GM12878 (cell line): ENCODE measurements at regions not wholly inside any gene's neighbourhood (a gene's known extent, or its start where the extent isn't known, plus 50 kb on each side); places are given as distances from the start of the nearest gene placed in this dataset.

ENCODE experiments used
- ATAC-seq: fragments of 200-7000 bp; cut with Tn5 transposase; 3 replicates; pipeline ENCODE4 v1.9.1; 2020; ENCODE audit warnings: mild to moderate bottlenecking, moderate library complexity
- BruUV-seq: library from RNA; stranded (reverse); fragments of 400-500 nt; replicated peaks from 2 replicates; lab custom pipeline; 2021; lab: Mats Ljungman, UMichigan
- CTCF ChIA-PET: fragments of 300-600 bp; sonication (Branson Sonifier 250); formaldehyde crosslinking; extraction: SDS; loops from one replicate; lab custom pipeline; 2021; ENCODE audit warnings: inconsistent platforms; lab: Yijun Ruan, JAX
- POLR2A ChIA-PET: fragments of 350-600 bp; formaldehyde crosslinking; extraction: SDS; loops from one replicate; lab custom pipeline; 2021; ENCODE audit warnings: inconsistent platforms; lab: Charles Lee
- RAD21 ChIA-PET: fragments of 300-600 bp; sonication (Branson Sonifier 250); formaldehyde crosslinking; loops from one replicate; lab custom pipeline; 2023; ENCODE audit warnings: antibody characterized with exemption; ENCODE audit not compliant: unreplicated experiment; lab: Charles Lee
- SMC1A ChIA-PET: fragments of 300-600 bp; sonication (Branson Sonifier 250); formaldehyde crosslinking; loops from one replicate; lab custom pipeline; 2023; ENCODE audit not compliant: unreplicated experiment, uncharacterized antibody; lab: Charles Lee
- DNase-seq: peaks from one replicate; pipeline ENCODE4 v3.0.0-alpha.2; 2011; ENCODE audit warnings: low read depth, low spot score
- FAIRE-seq: peaks from 3 replicates; lab custom pipeline; 2011; peaks lifted over from hg19 to GRCh38; lab: Jason Lieb, UNC
- H2AFZ ChIP-seq: 2 replicates; pipeline ENCODE4 v1.6.0; 2011; ENCODE audit warnings: low read depth, low read length, control low read depth; ENCODE audit not compliant: control insufficient read depth
- H3K27ac ChIP-seq: 2 replicates; pipeline ENCODE4 v1.5.1; 2011; ENCODE audit warnings: control low read depth; ENCODE audit not compliant: control insufficient read depth, insufficient read depth
- H3K27me3 ChIP-seq, 2 experiments: replicated peaks in 1 of 2; 2 replicates each; pipeline versions ENCODE4 v1.6.0 to v1.6.1; 2011; ENCODE audit warnings: low read length in 1 of 2; ENCODE audit not compliant: control insufficient read depth in 2 of 2, insufficient read depth in 2 of 2
- H3K36me3 ChIP-seq, 2 experiments: 2 replicates each; pipeline ENCODE4 v1.5.1; 2011; ENCODE audit warnings: low read length in 1 of 2; ENCODE audit not compliant: control insufficient read depth in 2 of 2, insufficient read depth in 2 of 2
- H3K4me1 ChIP-seq: 2 replicates; pipeline ENCODE4 v1.6.1; 2011; ENCODE audit warnings: mild to moderate bottlenecking, low read length, moderate library complexity, mixed read lengths; ENCODE audit not compliant: control insufficient read depth, insufficient read depth
- H3K4me2 ChIP-seq: 2 replicates; pipeline ENCODE4 v1.6.0; 2011; ENCODE audit warnings: control low read depth; ENCODE audit not compliant: control insufficient read depth, insufficient read depth
- H3K4me3 ChIP-seq: fragments of 200-600 bp; sonication (generic); 2 replicates; pipeline ENCODE4 v1.5.1; 2016
- H3K79me2 ChIP-seq: 2 replicates; pipeline ENCODE4 v1.6.0; 2011; ENCODE audit warnings: low read length; ENCODE audit not compliant: control insufficient read depth, insufficient read depth
- H3K9ac ChIP-seq: 2 replicates; pipeline ENCODE4 v1.8.0; 2011; ENCODE audit warnings: low read length, control low read depth, mixed read lengths; ENCODE audit not compliant: control insufficient read depth, insufficient read depth
- H3K9me3 ChIP-seq: replicated peaks from 3 replicates; pipeline ENCODE4 v1.5.1; 2011; ENCODE audit warnings: mild to moderate bottlenecking, low read length; ENCODE audit not compliant: control insufficient read depth, insufficient read depth
- H4K20me1 ChIP-seq: 2 replicates; pipeline ENCODE4 v1.6.0; 2011; ENCODE audit not compliant: control insufficient read depth, insufficient read depth
- BHLHE40 ChIP-seq, 2 experiments: fragments of 450-650 bp in 1 of 2; IDR thresholded peaks; 2 replicates each; pipeline ENCODE4 v1.6.1; 2011 to 2017; ENCODE audit warnings: low read depth in 2 of 2, borderline replicate concordance in 1 of 2, improper control_type of control experiment in 1 of 2, low read length in 1 of 2, mild to moderate bottlenecking in 1 of 2
- IKZF2 ChIP-seq, 2 experiments: fragments of 450-650 bp; IDR thresholded peaks; 2 replicates each; pipeline ENCODE4 v1.6.1; 2017; ENCODE audit warnings: mild to moderate bottlenecking in 2 of 2, moderate library complexity in 2 of 2
- MEF2B ChIP-seq: fragments of 450-650 bp; IDR thresholded peaks from 2 replicates; pipeline ENCODE4 v1.6.1; 2018; ENCODE audit warnings: mild to moderate bottlenecking, moderate library complexity; ENCODE audit not compliant: partially characterized antibody, poor library complexity, severe bottlenecking
- NBN ChIP-seq: fragments of 450-650 bp; IDR thresholded peaks from 2 replicates; pipeline ENCODE4 v1.6.1; 2016
- NFIC ChIP-seq: IDR thresholded peaks from 2 replicates; pipeline ENCODE4 v1.6.1; 2012; ENCODE audit warnings: low read depth, mild to moderate bottlenecking, inconsistent platforms, low read length, moderate library complexity
- POU2F2 ChIP-seq: IDR thresholded peaks from 3 replicates; pipeline ENCODE4 v1.6.1; 2011; ENCODE audit warnings: low read depth, mild to moderate bottlenecking, low read length, borderline replicate concordance
- RELA ChIP-seq: fragments of 450-650 bp; IDR thresholded peaks from 2 replicates; pipeline ENCODE4 v1.8.0; 2014; ENCODE audit warnings: borderline replicate concordance; ENCODE audit not compliant: partially characterized antibody
- ZNF274 ChIP-seq: IDR thresholded peaks from one replicate; pipeline ENCODE4 v1.8.0; 2011; ENCODE audit not compliant: insufficient read length, insufficient read depth
- WGBS: methylation state at CpG from one replicate; pipeline ENCODE4 v1.1.6; 2016; ENCODE audit warnings: low lambda C conversion rate; ENCODE audit not compliant: insufficient replicate concordance, insufficient coverage; ENCODE audit errors: missing lambda C conversion rate; 5-methylcytosine and 5-hydroxymethylcytosine counted together
- in situ Hi-C: fragments of 300-500 bp; cut with MboI; formaldehyde crosslinking; loops from 9 replicates; pipeline ENCODE4 v1.14.3; 2018; ENCODE audit warnings: mixed read lengths
- intact Hi-C: fragments of 100-400 bp; cut with micrococcal nuclease; formaldehyde crosslinking; loops from one replicate; pipeline ENCODE4 v1.14.2; 2022; ENCODE audit not compliant: unreplicated experiment

DNA sequence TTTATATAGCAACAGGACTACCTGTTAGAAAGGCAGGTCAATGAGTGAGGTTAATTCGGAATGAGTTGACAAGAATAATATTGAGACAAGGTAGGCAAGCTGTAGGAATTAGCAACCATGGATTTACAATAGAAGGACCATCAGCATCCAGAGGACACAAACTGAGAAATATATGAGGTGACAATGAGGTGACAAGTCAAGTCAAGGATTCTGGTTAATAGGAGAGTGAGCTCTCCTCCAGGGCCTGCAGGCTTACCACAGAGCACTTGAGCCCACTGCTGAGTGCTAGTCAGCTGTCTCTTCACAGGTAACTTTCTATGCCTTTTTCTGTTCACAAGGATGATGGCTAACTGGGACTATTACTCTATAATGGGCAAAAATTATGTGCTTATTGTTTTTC is 227.2 kb downstream of the MRPS30 start:
- Histone ChIP-seq H3K4me3 (no peak overlapping the region), H3K4me1 (no peaks in the 10 kb centered on the region), H3K27ac (no peak overlapping the region), H3K9ac (no peak overlapping the region), H3K27me3 (no peaks in the 10 kb centered on the region), H3K36me3 (no peaks in the 10 kb centered on the region), H3K79me2 (no peaks in the 10 kb centered on the region), H2AFZ (no peak overlapping the region; the same call in 1 of the 2 replicates), H4K20me1 (no peaks in the 10 kb centered on the region)
- ChIA-PET RAD21 (no interaction called here), CTCF (interaction anchor here (0.6 to 1.1 kb wide), 2 partner anchors 12 to 24 kb away, joined by 3 read pairs; no protein-coding TSS in a partner anchor), SMC1A (interaction anchor here (1.3 to 4.5 kb wide), 3 partner anchors 20 to 738 kb away, joined by 3 to 24 read pairs (median 11); no protein-coding TSS in a partner anchor)
- no peak for FAIRE-seq
- BruUV-seq: no TSS peak
- intact Hi-C loops: loop anchor here (5.0 kb wide), 2 partner anchors 174 to 736 kb away; no protein-coding TSS in a partner anchor
- no peak for DNase-seq
- 6% methylated on average over 1 of the region's 1 CpG for WGBS
- TF ChIP-seq BHLHE40 (IDR thresholded peaks at IDR 0.05; ENCODE audit: borderline replicate concordance in 1 of 2, low read depth in 2 of 2, low read length in 1 of 2): no peak
- TF ChIP-seq RELA: no peak
- TF ChIP-seq MEF2B: no peak
- no peak for TF ChIP-seq ZNF274
- no peak for TF ChIP-seq NFIC
- no peak for TF ChIP-seq POU2F2
- TF ChIP-seq NBN: no peak
- TF ChIP-seq IKZF2 (IDR thresholded peaks at IDR 0.05): no peak
- TF ChIP-seq, all 136 proteins: peak for 0
- POLR2A ChIA-PET: no interaction called here
- Histone ChIP-seq H3K4me2 (no peak overlapping the region), H3K9me3 (no peaks in the 10 kb centered on the region)
- in situ Hi-C loops: no loop called here
- ATAC-seq: no peak
